ENCODE measurements at regions not wholly inside any gene's neighbourhood (a gene's known extent, or its start where the extent isn't known, plus 50 kb on each side); places are given as distances from the start of the nearest gene placed in this dataset.

GRCh38 chr2:9103663-9104277, 100.3 kb upstream of the MBOAT2 start:
- peak; percentile 39 for DNase-seq

- peak; percentile 54 for DNase-seq
Measured at GRCh38 chr2:9102861-9103662, 99.6 kb upstream of the MBOAT2 start.

DNA sequence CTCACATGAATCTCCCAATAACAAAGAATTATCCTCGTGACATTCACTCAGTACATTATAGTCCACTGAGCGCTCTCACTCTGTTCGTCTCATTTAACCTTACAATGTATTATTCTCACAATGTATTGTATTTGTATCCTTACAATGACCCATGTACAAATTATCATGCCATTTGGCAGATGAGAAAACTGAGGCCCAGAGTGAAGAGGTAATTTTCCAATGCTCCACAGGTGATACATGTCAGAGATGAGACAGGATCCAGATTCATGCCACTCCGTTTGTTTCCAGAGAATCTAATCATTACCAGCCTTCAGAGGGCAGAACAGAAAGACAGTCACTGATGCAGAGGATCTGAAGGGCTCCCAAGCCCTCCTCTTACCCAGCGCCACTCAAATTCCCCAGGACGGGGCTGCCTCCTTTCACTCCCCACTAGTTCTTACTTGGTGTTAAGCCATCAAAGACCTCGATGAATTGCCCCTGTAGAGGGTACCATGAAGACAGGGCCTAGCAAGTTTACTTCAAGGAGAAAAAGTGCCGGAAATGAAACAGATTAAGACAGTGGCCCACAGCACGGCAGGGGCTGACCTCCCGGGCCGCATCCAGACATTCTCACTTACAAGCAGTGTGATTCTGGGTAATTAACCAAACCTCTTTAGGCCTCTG, 98.4 kb upstream of the MBOAT2 start:
- DNase-seq = no peak

DNA sequence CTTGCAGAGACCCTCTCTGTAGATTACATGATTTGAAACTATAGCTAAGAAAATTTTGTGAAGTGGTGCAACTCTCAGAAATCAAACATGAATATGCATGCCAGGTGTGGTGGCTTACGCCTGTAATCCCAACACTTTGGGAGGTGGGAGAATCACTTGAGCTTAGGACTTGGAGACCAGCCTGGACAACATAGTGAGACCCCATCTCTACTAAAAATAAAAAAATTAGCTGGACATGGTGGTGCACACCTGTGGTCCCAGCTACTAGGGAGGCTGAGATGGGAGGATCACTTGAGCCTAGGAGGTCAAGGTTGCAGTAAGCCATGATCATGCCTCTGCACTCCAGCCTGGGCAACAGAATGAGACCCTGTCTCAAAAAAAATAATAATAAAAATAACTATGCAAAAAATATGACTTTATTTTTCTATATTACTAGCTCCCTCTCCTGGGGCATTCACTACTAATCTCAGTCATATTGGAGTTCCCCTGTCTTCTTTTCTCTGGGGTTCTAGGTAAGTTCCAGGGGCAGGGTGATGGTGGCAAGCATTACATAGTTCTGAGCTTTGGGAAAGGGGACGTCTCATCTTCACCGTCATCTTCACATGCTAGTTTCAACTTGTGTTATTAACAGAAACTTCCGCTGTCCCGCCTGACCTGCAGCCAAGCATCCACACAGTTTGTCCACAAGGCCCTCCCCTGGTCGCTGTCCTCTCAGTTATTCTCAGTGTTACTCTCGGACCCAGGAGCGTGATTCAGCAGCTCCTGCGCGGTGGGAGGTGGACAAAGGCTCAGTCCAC, 96.8 kb upstream of the MBOAT2 start:
- DNase-seq = no peak

DNA sequence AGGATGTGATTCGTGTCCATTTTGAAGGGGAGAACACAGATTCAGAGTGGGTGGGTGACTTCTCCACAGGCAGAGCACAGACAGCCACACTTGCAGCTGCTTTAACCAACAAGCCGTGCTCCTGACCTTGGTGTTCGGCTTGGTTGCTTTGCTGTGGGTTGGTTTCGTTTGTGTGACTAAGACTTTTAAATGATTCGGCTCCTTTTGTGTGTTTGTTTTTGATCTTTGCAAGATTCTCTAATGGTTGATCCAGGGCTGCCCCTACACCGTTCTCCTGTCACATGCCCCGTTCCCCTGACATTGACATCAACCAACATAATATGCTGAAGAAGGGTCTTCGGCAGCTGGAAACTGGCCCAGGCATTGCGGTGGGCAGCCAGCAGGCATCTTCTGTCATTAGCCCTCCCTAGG, 95.9 kb upstream of the MBOAT2 start:
- peak; percentile 33 for DNase-seq

DNA sequence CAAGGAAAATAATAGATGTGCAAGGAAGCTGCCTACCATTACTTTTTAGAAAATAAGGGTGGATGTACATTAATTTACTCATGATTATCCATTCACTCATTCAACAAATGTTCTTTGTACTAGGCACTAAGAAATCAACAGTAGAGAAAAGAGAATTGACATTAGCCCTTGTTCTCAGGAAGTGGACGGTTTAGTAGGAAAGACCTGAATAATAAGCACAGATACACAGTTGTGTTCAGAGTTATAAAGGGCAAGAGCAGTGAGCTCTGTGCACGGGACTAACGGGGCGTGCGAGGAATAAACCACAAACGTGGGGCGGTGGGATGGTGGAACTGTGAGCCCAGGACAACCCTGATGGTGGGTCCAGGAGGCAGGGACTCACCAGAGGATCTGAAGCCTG, 94.4 kb upstream of the MBOAT2 start:
- no peak for DNase-seq

DNA sequence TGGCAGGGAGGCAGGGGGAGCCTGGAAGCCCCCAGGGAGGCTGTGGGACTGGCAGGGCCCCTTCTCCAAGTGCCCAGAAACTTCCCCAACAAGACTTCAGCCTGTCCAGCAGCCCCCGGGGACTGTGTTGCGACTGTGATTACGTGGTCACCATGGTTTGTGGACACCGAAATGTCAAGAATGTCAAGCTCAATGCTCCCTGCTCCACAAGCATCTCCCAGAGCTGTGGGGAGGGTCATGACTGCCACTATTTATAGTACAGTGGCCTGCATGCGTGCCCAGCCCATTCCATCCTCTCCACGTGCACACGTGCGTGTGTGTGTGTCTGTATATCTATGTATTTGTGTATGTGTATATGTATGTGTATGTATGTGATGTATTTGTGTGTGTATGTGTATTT, 93.8 kb upstream of the MBOAT2 start:
- DNase-seq = peak; percentile 24

DNA sequence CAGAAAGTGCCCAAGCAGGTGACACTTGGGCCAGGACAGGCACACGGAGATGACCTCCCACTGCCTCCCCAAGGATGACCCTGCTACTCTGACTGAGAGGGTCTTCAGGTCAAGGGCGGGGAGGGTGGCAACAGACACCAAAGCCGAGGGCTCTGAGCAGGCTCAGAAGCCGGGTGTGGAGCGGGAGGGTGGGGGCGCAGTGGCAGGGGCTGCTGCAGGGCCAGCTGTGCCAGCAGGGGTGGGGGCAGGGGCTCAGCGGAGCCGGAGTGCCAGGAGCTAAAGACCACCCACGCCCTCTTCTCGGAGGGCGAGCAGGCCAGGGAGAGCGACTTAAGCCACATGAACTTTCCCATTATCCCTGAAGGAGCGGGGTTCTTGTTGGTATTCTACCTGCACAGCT, 93.3 kb upstream of the MBOAT2 start:
- peak; percentile 41 for DNase-seq

DNA sequence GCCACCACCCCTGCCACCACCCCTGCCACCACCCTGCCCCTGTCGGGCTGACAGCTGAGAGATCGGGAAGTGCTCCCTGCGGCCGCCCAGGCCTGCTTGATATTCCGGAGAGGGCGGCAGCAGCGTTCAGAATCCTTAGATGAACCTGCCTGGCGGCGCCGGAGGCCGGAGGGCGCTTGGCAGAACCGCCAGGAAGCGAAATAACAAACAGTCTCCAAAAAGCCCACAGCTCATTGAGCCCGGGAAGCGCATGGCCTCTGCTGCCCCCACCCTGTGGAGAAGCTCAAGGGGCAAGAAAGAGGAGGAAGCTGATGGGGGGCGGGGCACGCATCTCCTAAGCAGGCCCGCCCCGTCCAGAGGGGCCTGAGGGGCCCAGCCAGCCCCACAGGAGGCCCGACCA, 92.2 kb upstream of the MBOAT2 start:
- peak; percentile 39 for DNase-seq

DNA sequence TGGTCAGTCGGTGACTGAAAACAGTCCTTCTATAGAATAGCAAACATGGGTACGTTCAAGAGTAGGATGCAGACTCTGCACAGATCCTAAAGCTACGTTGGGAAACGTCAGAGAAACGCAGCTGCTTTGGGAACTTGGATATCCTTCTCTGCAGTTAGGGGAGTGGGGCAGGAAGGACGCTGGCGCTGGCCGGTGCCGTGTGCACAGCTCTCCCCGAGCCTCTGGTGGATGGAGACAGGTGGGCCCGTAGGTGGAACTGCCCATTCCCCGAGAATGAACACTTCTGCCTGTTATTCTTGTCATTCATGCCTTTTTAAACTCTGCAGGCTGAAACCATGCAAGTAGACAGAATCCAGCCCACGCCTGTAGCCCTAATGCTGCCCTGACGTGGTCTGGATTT, 91.7 kb upstream of the MBOAT2 start:
- DNase-seq = peak; percentile 14

- DNase-seq = no peak
Measured at GRCh38 chr2:9094117-9094516, 90.6 kb upstream of the MBOAT2 start.

DNA sequence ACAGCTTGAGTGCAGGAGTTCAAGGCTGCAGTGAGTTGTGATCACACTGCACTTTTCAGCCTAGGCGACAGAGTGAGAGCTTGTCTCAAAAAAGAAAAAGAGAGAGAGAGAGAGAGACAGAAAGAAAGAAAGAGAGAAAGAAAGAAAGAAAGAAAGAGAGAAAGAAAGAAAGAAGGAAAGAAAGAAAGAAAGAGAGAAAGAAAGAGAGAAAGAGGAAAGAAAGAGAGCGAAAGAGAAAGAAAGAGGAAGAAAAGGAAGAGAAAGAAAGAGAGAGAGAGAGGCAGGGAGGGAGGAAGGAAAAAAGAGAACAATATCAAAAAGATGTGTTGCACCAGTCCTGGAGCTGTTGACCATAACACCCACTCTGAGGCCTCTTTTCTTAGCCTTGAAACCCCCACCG, 89.8 kb upstream of the MBOAT2 start:
- no peak for DNase-seq

DNA sequence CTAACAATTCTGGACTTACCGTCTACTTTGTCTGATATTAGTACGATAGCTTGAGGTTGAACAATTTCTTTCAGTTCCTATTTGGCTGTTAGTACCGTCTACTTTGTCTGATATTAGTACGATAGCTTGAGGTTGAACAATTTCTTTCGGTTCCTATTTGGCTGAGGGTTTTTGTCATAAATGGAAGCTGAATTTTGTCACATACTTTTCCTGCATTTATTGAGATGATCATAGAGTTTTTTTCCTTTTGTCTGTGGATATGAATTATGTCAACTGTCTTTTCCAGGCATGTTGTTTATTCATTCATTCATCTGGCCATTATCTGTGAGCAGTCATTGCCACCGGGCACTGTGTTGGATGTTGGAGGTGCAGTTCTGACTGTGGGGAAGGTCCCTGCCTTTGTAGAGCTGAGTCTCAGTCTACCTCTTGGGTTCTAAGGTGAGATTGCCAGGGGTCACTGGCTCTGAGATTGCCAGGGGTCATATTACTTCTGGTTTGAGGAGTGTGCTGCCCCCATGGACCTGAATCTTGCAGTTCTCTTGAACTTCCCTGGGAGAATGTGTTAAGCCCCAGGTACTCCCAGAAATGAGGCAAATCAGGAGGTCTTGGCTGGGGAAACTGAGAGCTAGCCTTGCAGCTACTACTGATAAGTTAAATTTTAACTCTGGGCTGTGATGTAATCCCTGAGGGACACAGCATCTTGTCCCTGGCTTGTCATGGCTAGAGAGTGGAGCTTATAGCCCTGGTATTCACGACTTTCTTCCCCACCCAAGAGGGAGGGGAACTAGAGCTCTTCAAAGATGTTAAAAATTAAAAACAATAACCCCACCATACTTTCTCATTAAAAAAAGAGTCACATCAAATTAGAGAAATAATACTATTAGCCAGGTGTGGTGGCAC, 89.1 kb upstream of the MBOAT2 start:
- peak; percentile 30 for DNase-seq

DNA sequence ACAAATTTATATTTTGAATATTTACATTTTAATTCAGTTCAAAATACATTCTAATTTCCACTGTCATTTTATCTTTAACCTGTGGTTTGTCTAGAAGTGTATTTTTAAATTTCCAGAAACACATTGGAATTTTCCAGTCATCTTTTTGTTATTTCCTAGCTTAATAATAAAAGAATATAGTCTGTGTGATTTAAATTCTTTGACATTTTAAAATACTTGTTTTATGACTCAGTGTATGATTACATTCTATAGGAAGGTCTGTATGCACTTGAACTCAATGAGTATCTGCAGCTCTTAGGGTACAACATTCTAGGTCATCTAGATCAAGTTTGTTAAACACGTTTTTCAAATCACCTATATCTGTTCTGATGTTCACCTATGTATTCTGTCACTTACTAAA, 88.3 kb upstream of the MBOAT2 start:
- no peak for DNase-seq

- DNase-seq = peak; percentile 53
Measured at GRCh38 chr2:9089831-9090230, 86.3 kb upstream of the MBOAT2 start.

DNA sequence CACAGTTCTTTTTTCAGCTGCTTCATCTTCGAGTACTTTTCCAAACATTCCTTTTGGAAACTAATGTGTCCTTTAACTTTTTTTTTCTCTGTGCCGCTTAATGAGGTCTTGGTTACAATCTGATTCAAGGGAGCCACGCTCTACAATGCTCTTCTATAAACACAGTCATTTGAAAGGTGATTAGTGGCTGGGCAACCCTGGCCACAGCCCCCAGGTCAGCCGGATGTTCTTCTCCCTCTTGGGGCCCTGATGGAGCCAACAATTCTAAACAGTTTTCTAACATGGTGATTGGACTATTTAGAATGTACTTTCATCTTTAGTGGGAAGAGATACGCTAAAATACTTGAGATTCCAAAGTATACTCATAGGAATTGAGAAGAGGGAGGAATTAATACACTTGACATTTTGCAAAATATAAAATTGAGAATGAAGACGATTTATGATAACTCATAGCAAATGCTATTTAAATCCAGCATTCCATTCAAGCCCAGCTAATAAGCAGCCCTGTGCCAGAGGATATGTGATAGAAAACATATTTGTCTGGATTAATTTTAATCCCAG, 83.7 kb upstream of the MBOAT2 start:
- no peak for DNase-seq

GRCh38 chr2:9086465-9086864, 83.0 kb upstream of the MBOAT2 start:
- no peak for DNase-seq

- DNase-seq = no peak
Measured at GRCh38 chr2:9085353-9085752, 81.9 kb upstream of the MBOAT2 start.

DNA sequence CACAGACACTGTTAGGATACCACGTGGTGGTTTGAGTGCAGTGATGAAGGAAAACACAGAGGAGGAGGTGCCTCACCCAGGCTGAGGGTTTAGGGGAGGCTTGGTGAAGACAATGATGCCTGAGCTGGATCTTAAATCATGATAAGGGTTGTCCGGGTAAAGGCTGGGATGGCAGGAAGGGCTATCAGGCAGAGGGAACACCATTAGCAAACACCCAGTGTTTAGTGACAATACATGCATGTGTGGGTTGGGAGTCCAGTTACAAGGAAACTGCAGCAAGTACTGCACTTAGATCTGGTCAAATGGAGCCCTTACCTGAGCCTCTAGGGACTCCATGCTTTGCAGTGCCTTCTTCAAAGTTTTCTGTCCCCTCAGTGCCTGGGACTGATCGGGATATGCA, 79.8 kb upstream of the MBOAT2 start:
- DNase-seq = no peak

GRCh38 chr2:9082158-9082557, 78.7 kb upstream of the MBOAT2 start:
- DNase-seq = no peak

- no peak for DNase-seq
Measured at GRCh38 chr2:9081750-9082149, 78.3 kb upstream of the MBOAT2 start.

DNA sequence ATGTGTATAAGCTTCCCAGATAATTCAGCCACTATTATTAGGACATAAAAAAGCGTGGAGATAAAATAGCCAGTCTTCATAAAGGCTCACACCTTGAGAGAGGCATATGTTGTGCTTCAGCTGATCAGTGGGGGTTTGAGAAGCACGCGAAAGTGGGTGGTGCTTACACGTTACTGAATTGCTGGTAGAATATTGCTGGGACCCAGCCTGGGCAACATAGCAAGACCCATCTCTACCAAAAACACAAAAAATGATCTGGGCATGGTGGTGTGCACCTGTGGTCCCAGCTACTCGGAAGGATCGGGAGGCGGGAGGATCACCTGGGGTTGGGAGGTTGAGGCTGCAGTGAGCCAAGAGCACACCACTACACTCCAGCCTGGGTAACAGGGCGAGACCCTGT, 74.9 kb upstream of the MBOAT2 start:
- no peak for DNase-seq

Data from activated effector memory CD4-positive, alpha-beta T cell treated with anti-CD3 and anti-CD28 coated beads, Interleukin-2, amount 50 U/mL, for 16 hours (primary cell).